Gastrocnemius medialis (tissue), 4 donors: ENCODE measurements at regions not wholly inside any gene's neighbourhood (a gene's known extent, or its start where the extent isn't known, plus 50 kb on each side); places are given as distances from the start of the nearest gene placed in this dataset.
"Not testable (repeated sequence)": the region's sequence is repeated elsewhere in the genome, so short reads cannot be mapped to it uniquely, and the experiment has no call there.

ENCODE experiments used
- POLR2A ChIP-seq, 2 donors: fragments of 450-650 bp; IDR thresholded peaks; one replicate each; pipeline ENCODE4 v1.6.1; 2017; ENCODE audit warnings: antibody characterized with exemption in 2 of 2, mild to moderate bottlenecking in 2 of 2, moderate library complexity in 2 of 2
- TF ChIP-seq, protein P1 (sequence below), 5 experiments: fragments of 450-650 bp in 3 of 5; fragments of 200-600 bp in 2 of 5; sonication (generic) in 2 of 5; IDR thresholded peaks in 4 of 5; conservative IDR thresholded peaks in 1 of 5; 1 replicate in 4 of 5; 2 replicates in 1 of 5; pipeline ENCODE4 v1.5.1; 2016 to 2019; ENCODE audit warnings: antibody characterized with exemption in 5 of 5, mild to moderate bottlenecking in 3 of 5, moderate library complexity in 3 of 5

DNA sequence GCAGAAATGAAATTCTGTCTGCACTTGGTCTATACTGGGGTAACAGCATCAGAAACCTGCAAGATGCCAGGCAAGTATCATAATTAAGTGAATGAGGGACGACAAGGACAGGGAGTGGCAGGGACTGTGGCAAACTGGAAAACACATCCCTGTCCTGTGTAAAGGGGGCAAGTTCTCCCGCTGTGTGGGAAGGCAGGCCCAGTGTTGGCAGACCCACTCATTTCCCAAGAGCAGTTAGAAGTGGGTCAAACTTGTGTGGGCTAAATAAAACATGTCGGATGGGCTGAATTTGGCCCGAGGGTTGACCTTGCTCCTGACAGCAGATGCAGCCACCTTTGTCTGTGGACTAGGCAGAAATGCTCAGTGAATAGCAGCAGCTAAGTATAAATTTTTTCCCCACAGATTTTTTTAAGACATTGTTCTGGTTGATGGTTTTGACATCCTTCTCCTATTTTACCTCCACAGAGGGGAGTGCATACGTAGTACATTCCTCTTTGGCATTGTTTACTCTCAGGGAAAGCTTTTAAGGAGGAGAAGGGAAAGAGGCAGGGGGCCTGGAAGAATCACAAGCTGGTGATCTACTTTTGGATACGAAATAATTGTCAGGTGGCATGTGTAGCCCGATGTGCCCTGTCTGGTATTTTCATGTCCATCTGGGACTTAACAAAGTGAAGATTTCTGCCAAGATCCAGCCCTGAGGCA, 72.6 kb upstream of the SEC22B start:
- TF ChIP-seq, protein P1, sequence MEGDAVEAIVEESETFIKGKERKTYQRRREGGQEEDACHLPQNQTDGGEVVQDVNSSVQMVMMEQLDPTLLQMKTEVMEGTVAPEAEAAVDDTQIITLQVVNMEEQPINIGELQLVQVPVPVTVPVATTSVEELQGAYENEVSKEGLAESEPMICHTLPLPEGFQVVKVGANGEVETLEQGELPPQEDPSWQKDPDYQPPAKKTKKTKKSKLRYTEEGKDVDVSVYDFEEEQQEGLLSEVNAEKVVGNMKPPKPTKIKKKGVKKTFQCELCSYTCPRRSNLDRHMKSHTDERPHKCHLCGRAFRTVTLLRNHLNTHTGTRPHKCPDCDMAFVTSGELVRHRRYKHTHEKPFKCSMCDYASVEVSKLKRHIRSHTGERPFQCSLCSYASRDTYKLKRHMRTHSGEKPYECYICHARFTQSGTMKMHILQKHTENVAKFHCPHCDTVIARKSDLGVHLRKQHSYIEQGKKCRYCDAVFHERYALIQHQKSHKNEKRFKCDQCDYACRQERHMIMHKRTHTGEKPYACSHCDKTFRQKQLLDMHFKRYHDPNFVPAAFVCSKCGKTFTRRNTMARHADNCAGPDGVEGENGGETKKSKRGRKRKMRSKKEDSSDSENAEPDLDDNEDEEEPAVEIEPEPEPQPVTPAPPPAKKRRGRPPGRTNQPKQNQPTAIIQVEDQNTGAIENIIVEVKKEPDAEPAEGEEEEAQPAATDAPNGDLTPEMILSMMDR (IDR thresholded peaks at IDR 0.05 in 4 of 5, conservative IDR thresholded peaks at IDR 0.05 in 1 of 5), result not testable (repeated sequence)
- not testable (repeated sequence) for TF ChIP-seq POLR2A (IDR thresholded peaks at IDR 0.05)
